ENCODE measurements at regions not wholly inside any gene's neighbourhood (a gene's known extent, or its start where the extent isn't known, plus 50 kb on each side); places are given as distances from the start of the nearest gene placed in this dataset.

- in situ Hi-C loops (cut with MboI; ENCODE audit: low sequenced_read_pairs, unreplicated experiment): no loop called here
- no peak for DNase-seq (ENCODE audit: low spot score)
- TF ChIP-seq CTCF (IDR thresholded peaks at IDR 0.05; ENCODE audit: borderline replicate concordance, control extremely low read depth, extremely low read depth, insufficient read depth, missing control alignments): no peak
Observed at GRCh38 chr10:128572696-128573095, 446.5 kb upstream of the MKI67 start.

- in situ Hi-C loops (cut with MboI; ENCODE audit: low sequenced_read_pairs, unreplicated experiment): no loop called here
- no peak for DNase-seq (ENCODE audit: low spot score)
- TF ChIP-seq CTCF (IDR thresholded peaks at IDR 0.05; ENCODE audit: borderline replicate concordance, control extremely low read depth, extremely low read depth, insufficient read depth, missing control alignments): no peak
Observed at GRCh38 chr10:128573281-128573845, 447.1 kb upstream of the MKI67 start.

- DNase-seq (ENCODE audit: low spot score): no peak
- in situ Hi-C loops (cut with MboI; ENCODE audit: low sequenced_read_pairs, unreplicated experiment): no loop called here
- TF ChIP-seq CTCF (IDR thresholded peaks at IDR 0.05; ENCODE audit: borderline replicate concordance, control extremely low read depth, extremely low read depth, insufficient read depth, missing control alignments): no peak
Observed at GRCh38 chr10:128573986-128574385, 447.8 kb upstream of the MKI67 start.

GRCh38 chr10:128574581-128575210 is 448.5 kb upstream of the MKI67 start:
- no peak for DNase-seq (ENCODE audit: low spot score)
- in situ Hi-C loops (cut with MboI; ENCODE audit: low sequenced_read_pairs, unreplicated experiment): no loop called here
- no peak for TF ChIP-seq CTCF (IDR thresholded peaks at IDR 0.05; ENCODE audit: borderline replicate concordance, control extremely low read depth, extremely low read depth, insufficient read depth, missing control alignments)

- no peak for DNase-seq (ENCODE audit: low spot score)
- in situ Hi-C loops (cut with MboI; ENCODE audit: low sequenced_read_pairs, unreplicated experiment): no loop called here
- no peak for TF ChIP-seq CTCF (IDR thresholded peaks at IDR 0.05; ENCODE audit: borderline replicate concordance, control extremely low read depth, extremely low read depth, insufficient read depth, missing control alignments)
Observed at GRCh38 chr10:128575761-128576160, 449.5 kb upstream of the MKI67 start.

- DNase-seq (ENCODE audit: low spot score): no peak
- TF ChIP-seq CTCF (IDR thresholded peaks at IDR 0.05; ENCODE audit: borderline replicate concordance, control extremely low read depth, extremely low read depth, insufficient read depth, missing control alignments): no peak
- in situ Hi-C loops (cut with MboI; ENCODE audit: low sequenced_read_pairs, unreplicated experiment): no loop called here
Observed at GRCh38 chr10:128576336-128576735, 450.1 kb upstream of the MKI67 start.
